A549 (cell line): ENCODE measurements at regions not wholly inside any gene's neighbourhood (a gene's known extent, or its start where the extent isn't known, plus 50 kb on each side); places are given as distances from the start of the nearest gene placed in this dataset.

ENCODE experiments used
- CTCF ChIP-seq: fragments of >200 bp; sonication (Bioruptor Twin); formaldehyde crosslinking; IDR thresholded peaks from 3 replicates; pipeline ENCODE4 v1.5.1; 2016
- EP300 ChIP-seq, 2 experiments: fragments of >200 bp; sonication (Bioruptor Twin); formaldehyde crosslinking; IDR thresholded peaks; 2 replicates in 1 of 2; 3 replicates in 1 of 2; pipeline ENCODE4 v1.6.1; 2016 to 2017
- JUN ChIP-seq, 2 experiments: fragments of >200 bp; sonication (Bioruptor Twin); formaldehyde crosslinking; IDR thresholded peaks; 2 replicates in 1 of 2; 3 replicates in 1 of 2; pipeline ENCODE4 v1.6.1; 2016 to 2017
- JUNB ChIP-seq: fragments of >200 bp; sonication (Bioruptor Twin); formaldehyde crosslinking; IDR thresholded peaks from 2 replicates; pipeline ENCODE4 v1.6.1; 2016
- REST ChIP-seq: fragments of 200-600 bp; sonication (generic); IDR thresholded peaks from 2 replicates; pipeline ENCODE4 v1.6.1; 2016; ENCODE audit warnings: antibody characterized with exemption, mild to moderate bottlenecking, moderate library complexity

- TF ChIP-seq JUNB = no peak
- no peak for TF ChIP-seq CTCF
- TF ChIP-seq EP300 (IDR thresholded peaks at IDR 0.05) = no peak
- TF ChIP-seq JUN (IDR thresholded peaks at IDR 0.05) = no peak
- TF ChIP-seq REST = no peak
Observed at GRCh38 chr5:1659100-1659981, 135.6 kb upstream of the LPCAT1 start.
